ENCODE measurements at regions not wholly inside any gene's neighbourhood (a gene's known extent, or its start where the extent isn't known, plus 50 kb on each side); places are given as distances from the start of the nearest gene placed in this dataset.

GRCh38 chr6:168179133-168179532, 100.1 kb upstream of the FRMD1 start:
- TF ChIP-seq POLR2AphosphoS5 (IDR thresholded peaks at IDR 0.05; ENCODE audit: low read depth, low read length), result no peak
- TF ChIP-seq POLR2A (IDR thresholded peaks at IDR 0.05; ENCODE audit: low read depth, low read length), result no peak
- TF ChIP-seq TAF1 (IDR thresholded peaks at IDR 0.05; ENCODE audit: low read depth, low read length), result no peak
- no peak for TF ChIP-seq PAX5 (IDR thresholded peaks at IDR 0.05; ENCODE audit: insufficient read depth, low read length, severe bottlenecking)
- no peak for TF ChIP-seq SPI1 (IDR thresholded peaks at IDR 0.05; ENCODE audit: low read depth, low read length)
